ENCODE measurements at regions not wholly inside any gene's neighbourhood (a gene's known extent, or its start where the extent isn't known, plus 50 kb on each side); places are given as distances from the start of the nearest gene placed in this dataset.
"Not testable (repeated sequence)": the region's sequence is repeated elsewhere in the genome, so short reads cannot be mapped to it uniquely, and the experiment has no call there.

GRCh38 chr6:115467726-115468125 lies 593.0 kb downstream of the FRK start:
- H3K27ac Mint-ChIP-seq = no peak overlapping the region
- H3K36me3 Mint-ChIP-seq = no peaks in the 10 kb centered on the region
- H3K27ac ChIP-seq (ENCODE audit: insufficient read depth, low read length, poor library complexity, severe bottlenecking) = no peak overlapping the region
- ATAC-seq (ENCODE audit: low read depth in 2 of 2) (no peak), DNase-seq (no peak)
- H3K9me3 Mint-ChIP-seq = peaks cover 1 to 23% (median 6%) of the 10 kb centered on the region in 7 donors
- H3K4me1 Mint-ChIP-seq = no peaks in the 10 kb centered on the region
- H3K36me3 ChIP-seq (ENCODE audit: control insufficient read depth, insufficient read depth, low read length) = no peaks in the 10 kb centered on the region
- H3K4me3 Mint-ChIP-seq = no peak overlapping the region
- H3K4me1 ChIP-seq (ENCODE audit: control insufficient read depth, insufficient read depth, low read length, poor library complexity, severe bottlenecking) = no peaks in the 10 kb centered on the region
- no peak overlapping the region for H3K4me3 ChIP-seq (ENCODE audit: low read depth, low read length)
- no peaks in the 10 kb centered on the region for H3K27me3 ChIP-seq (ENCODE audit: control insufficient read depth, insufficient read depth, low read length)
- H3K27me3 Mint-ChIP-seq = no peaks in the 10 kb centered on the region
- H3K9me3 ChIP-seq (ENCODE audit: control insufficient read depth in 2 of 2, low read length in 2 of 2) = peaks cover 0 to 3% of the 10 kb centered on the region in 2 experiments

GRCh38 chr6:115460913-115461312 lies 599.8 kb downstream of the FRK start:
- Mint-ChIP-seq H3K9me3 (peaks cover 0 to 33% (median 3%) of the 10 kb centered on the region in 7 donors), H3K27ac (no peak overlapping the region), H3K4me3 (no peak overlapping the region), H3K27me3 (no peaks in the 10 kb centered on the region), H3K4me1 (peaks cover 0 to 5% (median 0%) of the 10 kb centered on the region in 4 donors), H3K36me3 (no peaks in the 10 kb centered on the region)
- no peak overlapping the region for H3K4me3 ChIP-seq (ENCODE audit: low read depth, low read length)
- H3K36me3 ChIP-seq (ENCODE audit: control insufficient read depth, insufficient read depth, low read length) = no peaks in the 10 kb centered on the region
- no peak for DNase-seq
- H3K27ac ChIP-seq (ENCODE audit: insufficient read depth, low read length, poor library complexity, severe bottlenecking) = no peak overlapping the region
- no peak for ATAC-seq (ENCODE audit: low read depth in 2 of 2)
- no peaks in the 10 kb centered on the region for H3K27me3 ChIP-seq (ENCODE audit: control insufficient read depth, insufficient read depth, low read length)
- H3K4me1 ChIP-seq (ENCODE audit: control insufficient read depth, insufficient read depth, low read length, poor library complexity, severe bottlenecking) = no peaks in the 10 kb centered on the region
- H3K9me3 ChIP-seq (ENCODE audit: control insufficient read depth in 2 of 2, low read length in 2 of 2) = no peaks in the 10 kb centered on the region

GRCh38 chr6:115456848-115457247 lies 603.8 kb downstream of the FRK start:
- Histone ChIP-seq H3K27me3 (ENCODE audit: control insufficient read depth, insufficient read depth, low read length) (no peaks in the 10 kb centered on the region), H3K27ac (ENCODE audit: insufficient read depth, low read length, poor library complexity, severe bottlenecking) (no peak overlapping the region), H3K9me3 (ENCODE audit: control insufficient read depth in 2 of 2, low read length in 2 of 2) (no peaks in the 10 kb centered on the region), H3K4me1 (ENCODE audit: control insufficient read depth, insufficient read depth, low read length, poor library complexity, severe bottlenecking) (no peaks in the 10 kb centered on the region), H3K4me3 (ENCODE audit: low read depth, low read length) (no peak overlapping the region), H3K36me3 (ENCODE audit: control insufficient read depth, insufficient read depth, low read length) (no peaks in the 10 kb centered on the region)
- Mint-ChIP-seq H3K9me3 (peaks cover 0 to 19% (median 0%) of the 10 kb centered on the region in 7 donors), H3K4me3 (no peak overlapping the region), H3K36me3 (no peaks in the 10 kb centered on the region), H3K27me3 (no peaks in the 10 kb centered on the region), H3K27ac (no peak overlapping the region), H3K4me1 (peaks cover 0 to 5% (median 0%) of the 10 kb centered on the region in 4 donors)
- ATAC-seq (ENCODE audit: low read depth in 2 of 2) = no peak
- DNase-seq = no peak

GRCh38 chr6:115443825-115444478 lies 616.7 kb downstream of the FRK start:
- H3K27me3 Mint-ChIP-seq = no peaks in the 10 kb centered on the region
- no peak overlapping the region for H3K4me3 Mint-ChIP-seq
- Histone ChIP-seq H3K27me3 (ENCODE audit: control insufficient read depth, insufficient read depth, low read length) (no peaks in the 10 kb centered on the region), H3K27ac (ENCODE audit: insufficient read depth, low read length, poor library complexity, severe bottlenecking) (no peak overlapping the region), H3K36me3 (ENCODE audit: control insufficient read depth, insufficient read depth, low read length) (no peaks in the 10 kb centered on the region), H3K4me1 (ENCODE audit: control insufficient read depth, insufficient read depth, low read length, poor library complexity, severe bottlenecking) (no peaks in the 10 kb centered on the region), H3K4me3 (ENCODE audit: low read depth, low read length) (no peak overlapping the region), H3K9me3 (ENCODE audit: control insufficient read depth in 2 of 2, low read length in 2 of 2) (no peaks in the 10 kb centered on the region)
- H3K36me3 Mint-ChIP-seq = no peaks in the 10 kb centered on the region
- no peaks in the 10 kb centered on the region for H3K4me1 Mint-ChIP-seq
- H3K9me3 Mint-ChIP-seq = peaks cover 0 to 18% (median 4%) of the 10 kb centered on the region in 7 donors
- ATAC-seq (ENCODE audit: low read depth in 2 of 2) = no peak
- no peak for DNase-seq
- H3K27ac Mint-ChIP-seq = no peak overlapping the region

- Mint-ChIP-seq H3K9me3 (peaks cover 0 to 22% (median 4%) of the 10 kb centered on the region in 7 donors), H3K27ac (no peak overlapping the region), H3K4me1 (no peaks in the 10 kb centered on the region), H3K27me3 (no peaks in the 10 kb centered on the region), H3K36me3 (no peaks in the 10 kb centered on the region), H3K4me3 (no peak overlapping the region)
- H3K27ac ChIP-seq (ENCODE audit: insufficient read depth, low read length, poor library complexity, severe bottlenecking) = no peak overlapping the region
- DNase-seq (no peak), ATAC-seq (ENCODE audit: low read depth in 2 of 2) (no peak)
- H3K36me3 ChIP-seq (ENCODE audit: control insufficient read depth, insufficient read depth, low read length) = no peaks in the 10 kb centered on the region
- H3K27me3 ChIP-seq (ENCODE audit: control insufficient read depth, insufficient read depth, low read length) = no peaks in the 10 kb centered on the region
- H3K4me1 ChIP-seq (ENCODE audit: control insufficient read depth, insufficient read depth, low read length, poor library complexity, severe bottlenecking) = no peaks in the 10 kb centered on the region
- no peak overlapping the region for H3K4me3 ChIP-seq (ENCODE audit: low read depth, low read length)
- no peaks in the 10 kb centered on the region for H3K9me3 ChIP-seq (ENCODE audit: control insufficient read depth in 2 of 2, low read length in 2 of 2)
These were observed 618.4 kb downstream of the FRK start for GRCh38 chr6:115442323-115442722.

- Histone ChIP-seq H3K27me3 (ENCODE audit: control insufficient read depth, insufficient read depth, low read length) (no peaks in the 10 kb centered on the region), H3K4me1 (ENCODE audit: control insufficient read depth, insufficient read depth, low read length, poor library complexity, severe bottlenecking) (no peaks in the 10 kb centered on the region), H3K4me3 (ENCODE audit: low read depth, low read length) (no peak overlapping the region), H3K9me3 (ENCODE audit: control insufficient read depth in 2 of 2, low read length in 2 of 2) (no peaks in the 10 kb centered on the region), H3K27ac (ENCODE audit: insufficient read depth, low read length, poor library complexity, severe bottlenecking) (no peak overlapping the region), H3K36me3 (ENCODE audit: control insufficient read depth, insufficient read depth, low read length) (no peaks in the 10 kb centered on the region)
- H3K4me1 Mint-ChIP-seq = no peaks in the 10 kb centered on the region
- no peak for ATAC-seq (ENCODE audit: low read depth in 2 of 2)
- peaks cover 0 to 20% (median 4%) of the 10 kb centered on the region in 7 donors for H3K9me3 Mint-ChIP-seq
- no peaks in the 10 kb centered on the region for H3K36me3 Mint-ChIP-seq
- no peak for DNase-seq
- no peak overlapping the region for H3K4me3 Mint-ChIP-seq
- H3K27me3 Mint-ChIP-seq = no peaks in the 10 kb centered on the region
- H3K27ac Mint-ChIP-seq = no peak overlapping the region
These were observed 619.0 kb downstream of the FRK start for GRCh38 chr6:115441651-115442050.

- Mint-ChIP-seq H3K9me3 (peaks cover 0 to 19% (median 4%) of the 10 kb centered on the region in 7 donors), H3K27ac (no peak overlapping the region), H3K36me3 (no peaks in the 10 kb centered on the region), H3K4me1 (no peaks in the 10 kb centered on the region), H3K27me3 (no peaks in the 10 kb centered on the region), H3K4me3 (no peak overlapping the region)
- Histone ChIP-seq H3K4me1 (ENCODE audit: control insufficient read depth, insufficient read depth, low read length, poor library complexity, severe bottlenecking) (no peaks in the 10 kb centered on the region), H3K27me3 (ENCODE audit: control insufficient read depth, insufficient read depth, low read length) (no peaks in the 10 kb centered on the region), H3K27ac (ENCODE audit: insufficient read depth, low read length, poor library complexity, severe bottlenecking) (no peak overlapping the region), H3K36me3 (ENCODE audit: control insufficient read depth, insufficient read depth, low read length) (no peaks in the 10 kb centered on the region), H3K9me3 (ENCODE audit: control insufficient read depth in 2 of 2, low read length in 2 of 2) (no peaks in the 10 kb centered on the region), H3K4me3 (ENCODE audit: low read depth, low read length) (no peak overlapping the region)
- no peak for DNase-seq
- ATAC-seq (ENCODE audit: low read depth in 2 of 2) = no peak
These were observed 645.3 kb downstream of the FRK start for GRCh38 chr6:115415378-115415777.

GRCh38 chr6:115414916-115415315 lies 645.8 kb downstream of the FRK start:
- H3K27me3 ChIP-seq (ENCODE audit: control insufficient read depth, insufficient read depth, low read length); ATAC-seq (ENCODE audit: low read depth in 2 of 2); H3K36me3 ChIP-seq (ENCODE audit: control insufficient read depth, insufficient read depth, low read length); H3K36me3 Mint-ChIP-seq; H3K9me3 ChIP-seq (ENCODE audit: control insufficient read depth in 2 of 2, low read length in 2 of 2); H3K4me1 Mint-ChIP-seq; H3K4me3 Mint-ChIP-seq; DNase-seq; H3K27ac ChIP-seq (ENCODE audit: insufficient read depth, low read length, poor library complexity, severe bottlenecking); H3K27ac Mint-ChIP-seq; H3K27me3 Mint-ChIP-seq; H3K4me1 ChIP-seq (ENCODE audit: control insufficient read depth, insufficient read depth, low read length, poor library complexity, severe bottlenecking); H3K4me3 ChIP-seq (ENCODE audit: low read depth, low read length): not testable (repeated sequence)
- peaks cover 0 to 20% (median 4%) of the 10 kb centered on the region in 7 donors for H3K9me3 Mint-ChIP-seq

Data from CD4-positive, CD25-positive, alpha-beta regulatory T cell (primary cell).